NOMO-1 (cell line): ENCODE measurements at regions not wholly inside any gene's neighbourhood (a gene's known extent, or its start where the extent isn't known, plus 50 kb on each side); places are given as distances from the start of the nearest gene placed in this dataset.
A peak's percentile ranks its signal among the peaks of the same experiment; 100 is the strongest.
"Not testable (repeated sequence)": the region's sequence is repeated elsewhere in the genome, so short reads cannot be mapped to it uniquely, and the experiment has no call there.

Experiments used
- DNase-seq, 2 experiments: peaks; one replicate each; lab custom pipeline; 2025; ENCODE audit not compliant: unreplicated experiment in 2 of 2; lab: John Stamatoyannopoulos, UW

DNA sequence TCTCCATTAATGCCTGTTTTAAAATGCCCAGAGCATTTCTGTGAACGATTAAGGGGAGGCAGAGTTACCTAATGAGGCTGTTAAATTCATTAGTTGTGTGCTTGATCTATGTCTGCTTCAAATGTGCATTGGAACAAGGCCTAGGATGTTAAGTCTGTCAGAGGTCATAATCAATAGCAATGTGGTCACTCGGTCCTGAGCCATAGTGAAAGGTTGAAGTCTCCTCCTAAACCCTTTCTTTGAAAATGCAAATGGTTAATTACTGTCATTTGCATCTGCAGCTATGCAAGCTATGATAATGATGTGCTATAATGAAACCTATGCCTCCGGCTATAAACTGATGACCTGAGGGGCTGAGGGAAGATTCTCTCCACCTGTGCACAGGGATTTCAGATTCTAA, 114.2 kb upstream of the NR5A2 start:
- no peak for DNase-seq

GRCh38 chr1:199914546-199914945, 113.0 kb upstream of the NR5A2 start:
- no peak for DNase-seq

- DNase-seq: no peak
Observed at GRCh38 chr1:199918196-199918769, 109.2 kb upstream of the NR5A2 start.

- no peak for DNase-seq
Observed at GRCh38 chr1:199920635-199921034, 106.9 kb upstream of the NR5A2 start.

DNA sequence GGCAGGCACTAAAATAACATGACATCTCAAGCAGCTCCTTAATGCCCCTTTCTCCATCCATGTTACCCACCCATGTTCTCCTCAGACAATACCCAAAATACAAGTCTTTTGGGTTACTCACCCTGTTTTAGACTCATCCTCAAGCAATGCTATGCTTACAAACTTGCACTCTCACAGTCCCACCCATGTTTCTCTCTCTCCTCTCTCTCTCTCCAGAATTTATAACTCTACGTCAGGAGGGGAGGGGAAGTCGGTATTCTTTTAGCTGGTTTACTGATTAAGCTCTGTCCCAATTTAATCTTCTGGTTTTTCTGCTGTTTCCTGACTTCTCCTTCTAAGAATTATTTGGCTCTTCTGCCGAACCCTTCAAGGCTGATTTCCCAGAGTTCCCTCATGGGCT, 98.0 kb upstream of the NR5A2 start:
- no peak for DNase-seq

GRCh38 chr1:199930067-199930466, 97.4 kb upstream of the NR5A2 start:
- not testable (repeated sequence) for DNase-seq

DNA sequence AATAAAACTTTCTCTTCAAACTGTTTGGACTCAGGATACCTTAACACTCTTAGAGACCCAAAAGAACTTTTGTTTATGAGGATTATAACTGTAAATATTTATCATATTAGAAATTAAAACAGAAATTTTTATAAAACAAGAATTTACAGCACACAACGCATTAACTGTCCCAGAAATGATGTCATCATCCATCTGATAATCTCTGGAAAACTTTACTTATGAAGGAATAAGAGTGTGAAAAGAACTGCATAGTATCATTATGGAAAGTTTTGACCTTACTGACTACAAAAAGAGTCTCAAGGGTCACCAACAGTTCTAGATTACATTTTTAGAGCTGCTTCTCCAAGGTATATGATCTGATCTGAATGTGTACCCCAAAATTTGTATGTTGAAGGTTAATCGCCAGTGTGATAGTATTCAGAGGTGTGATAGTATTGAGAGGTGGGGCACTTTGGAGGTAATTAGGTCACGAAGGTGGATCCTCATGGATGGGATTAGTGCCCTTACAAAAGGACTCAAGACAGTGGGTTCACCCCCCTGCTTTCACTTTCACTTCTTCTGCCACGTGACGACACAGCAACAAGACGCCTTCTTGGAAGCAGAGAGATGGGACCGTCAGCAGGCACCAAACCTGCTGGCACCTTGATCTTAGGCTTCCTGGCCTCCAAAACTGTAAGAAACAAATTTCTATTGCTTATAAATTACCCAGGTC, 95.7 kb upstream of the NR5A2 start:
- DNase-seq: peak; percentile 11 to 38

DNA sequence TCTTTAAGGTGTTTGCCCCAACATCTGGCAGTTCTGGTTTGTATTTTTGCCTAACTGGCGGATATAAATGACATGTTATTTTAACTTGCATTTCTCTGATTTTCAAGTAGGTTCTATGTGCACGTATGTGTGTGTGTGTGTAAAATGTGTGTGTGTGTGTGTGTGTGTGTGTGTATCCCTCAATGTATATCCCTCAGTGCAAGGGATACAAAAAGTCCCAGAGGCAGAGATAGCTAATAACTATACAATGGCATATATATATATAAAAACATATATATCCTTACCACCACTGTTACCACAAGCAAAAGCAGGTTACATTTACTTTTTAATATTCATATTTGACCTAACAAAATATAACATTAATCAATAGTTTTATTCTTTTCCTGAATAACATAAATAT, 95.0 kb upstream of the NR5A2 start:
- no peak for DNase-seq

- DNase-seq: no peak
Observed at GRCh38 chr1:199936441-199936840, 91.1 kb upstream of the NR5A2 start.

DNA sequence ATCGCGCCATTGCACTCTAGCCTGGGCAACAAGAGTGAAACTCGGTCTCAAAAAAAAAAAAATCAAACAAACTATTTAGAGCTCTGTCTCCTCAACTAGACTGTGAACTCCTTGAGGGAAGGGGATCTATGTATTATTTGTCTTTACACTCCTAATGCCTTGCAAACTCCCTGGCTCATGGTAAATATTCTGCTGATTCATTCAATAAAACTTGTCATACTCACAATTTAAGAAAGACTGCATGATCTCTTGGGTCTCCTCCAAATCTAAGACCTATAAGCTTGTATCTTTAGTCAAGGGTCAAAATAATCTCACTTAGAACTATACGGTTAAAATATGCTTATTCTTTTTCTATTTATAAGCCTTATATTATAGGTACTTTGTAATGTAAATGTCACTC, 90.3 kb upstream of the NR5A2 start:
- no peak for DNase-seq

- DNase-seq: no peak
Observed at GRCh38 chr1:199937661-199938060, 89.8 kb upstream of the NR5A2 start.

GRCh38 chr1:199944986-199945385, 82.5 kb upstream of the NR5A2 start:
- DNase-seq: no peak

DNA sequence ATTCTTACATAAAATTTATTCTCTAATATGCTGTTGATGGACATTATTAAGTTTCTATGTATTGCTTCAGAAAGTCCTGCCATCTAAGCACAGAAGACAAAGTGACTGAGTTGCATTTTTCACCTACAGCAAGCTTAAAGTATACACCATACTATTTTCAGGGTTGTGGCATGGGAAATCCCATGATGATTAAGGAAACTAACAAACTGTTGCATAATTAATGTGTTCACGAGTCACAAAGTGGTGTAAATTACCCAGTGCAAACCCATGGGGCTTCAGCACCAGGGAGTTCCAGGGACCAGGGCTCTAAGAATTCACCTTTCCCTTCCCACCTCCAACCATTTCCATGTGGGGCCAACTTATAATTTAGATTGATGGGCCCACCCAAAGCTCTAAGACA, 81.9 kb upstream of the NR5A2 start:
- no peak for DNase-seq

DNA sequence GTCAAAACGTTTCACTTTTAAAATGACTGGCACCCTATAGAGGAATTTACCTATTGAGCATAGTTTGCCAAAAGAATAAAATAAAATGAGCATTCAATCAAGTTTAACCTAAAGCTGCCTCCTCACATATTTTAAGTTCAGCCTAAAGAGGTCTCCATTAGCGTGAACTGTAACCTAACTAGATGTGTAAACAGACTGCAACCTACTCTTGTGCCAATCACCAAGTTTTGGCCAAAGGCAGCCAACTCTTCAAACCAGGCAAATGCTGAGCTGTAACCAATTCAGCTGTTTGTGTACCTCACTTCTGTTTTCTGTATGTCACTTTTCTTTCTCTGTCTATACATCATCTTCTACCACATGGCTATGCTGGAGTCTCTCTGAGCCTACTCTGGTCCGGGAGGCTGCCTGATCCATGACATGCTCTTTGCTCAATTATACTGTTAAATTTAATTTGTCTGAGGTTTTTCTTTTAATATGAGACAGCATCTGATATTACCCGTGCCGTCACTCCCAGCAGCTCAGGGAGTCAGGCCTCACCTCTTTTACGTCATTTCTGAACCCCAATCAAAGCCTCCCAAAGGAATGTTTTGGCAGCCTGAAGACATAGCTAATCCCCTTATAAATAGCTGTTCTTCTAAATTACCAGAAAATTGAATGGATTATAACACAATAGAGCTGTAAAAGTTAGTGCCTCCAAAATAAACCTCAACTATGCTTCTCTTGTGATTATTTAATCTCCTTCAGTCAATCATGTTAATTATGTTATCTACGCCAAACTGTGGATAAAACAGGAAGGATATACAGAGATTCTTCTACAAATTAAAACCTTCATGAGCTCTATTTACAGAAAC, 81.0 kb upstream of the NR5A2 start:
- DNase-seq: no peak

GRCh38 chr1:199948587-199949280, 78.8 kb upstream of the NR5A2 start:
- DNase-seq: peak; percentile 13 to 29

GRCh38 chr1:199951005-199951404, 76.5 kb upstream of the NR5A2 start:
- DNase-seq: not testable (repeated sequence)

- DNase-seq: no peak
Observed at GRCh38 chr1:199953651-199954050, 73.9 kb upstream of the NR5A2 start.

DNA sequence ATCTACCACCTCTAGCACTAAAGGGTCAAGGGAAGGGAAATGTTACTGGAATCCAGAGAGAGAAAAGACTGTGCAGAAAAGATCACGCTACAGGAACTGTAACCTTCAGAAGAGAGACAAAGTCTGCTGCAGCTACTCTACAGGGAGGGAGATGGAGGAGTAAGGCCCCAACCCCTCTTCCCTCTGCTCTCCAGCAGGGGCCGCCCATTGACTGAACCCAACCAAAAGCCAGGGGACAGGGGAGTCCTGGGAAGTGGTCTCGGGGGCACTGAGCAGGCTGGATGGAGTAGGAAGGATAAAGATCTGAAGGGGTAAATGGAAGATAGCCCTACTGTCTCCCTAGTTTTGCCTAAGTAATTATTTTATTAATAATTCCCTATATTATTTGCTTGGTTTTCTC, 72.8 kb upstream of the NR5A2 start:
- DNase-seq: no peak

DNA sequence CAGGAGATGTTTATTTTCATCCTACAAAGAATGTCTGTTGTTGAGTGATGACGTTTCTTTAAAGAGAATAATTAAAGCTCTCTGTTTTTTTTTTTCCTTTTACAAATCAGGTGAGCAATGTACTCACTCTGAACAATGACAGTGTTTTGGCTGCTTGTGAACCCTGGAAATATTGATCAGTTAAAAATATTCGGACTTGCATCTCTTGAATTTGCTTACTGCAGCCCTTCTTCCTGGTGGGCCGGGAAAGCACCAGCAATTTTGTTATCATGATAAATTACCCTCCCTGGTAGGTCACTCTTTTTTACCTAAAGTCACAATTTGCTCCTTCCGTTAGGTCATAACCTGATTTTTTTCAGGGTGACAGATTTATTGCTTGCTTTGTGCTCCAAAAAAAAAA, 72.3 kb upstream of the NR5A2 start:
- DNase-seq: no peak

DNA sequence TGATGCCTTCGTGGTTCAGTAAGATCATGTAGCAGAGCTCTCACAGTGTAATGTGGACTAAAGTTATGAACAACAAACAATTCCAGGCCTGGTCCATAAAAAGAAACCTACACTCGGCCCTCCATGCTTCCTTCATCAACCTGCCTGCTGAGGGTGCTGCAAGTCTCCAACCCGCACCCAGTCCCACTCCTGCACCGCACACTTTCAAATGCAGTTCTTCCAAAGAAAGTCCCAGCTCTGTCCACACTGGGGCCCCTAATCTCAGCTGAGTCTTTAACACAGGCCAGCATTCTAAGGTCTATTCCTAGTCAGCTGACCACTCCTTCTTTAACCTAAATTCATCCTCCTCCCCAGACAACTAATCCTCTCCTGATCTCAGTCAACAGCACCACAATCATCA, 71.5 kb upstream of the NR5A2 start:
- no peak for DNase-seq

GRCh38 chr1:199959033-199959774, 68.3 kb upstream of the NR5A2 start:
- DNase-seq: no peak
